Trophoblast cell (in vitro differentiated cells and primary cell): ENCODE measurements at regions not wholly inside any gene's neighbourhood (a gene's known extent, or its start where the extent isn't known, plus 50 kb on each side); places are given as distances from the start of the nearest gene placed in this dataset.

Source experiments
- DNase-seq, 2 donors: peaks; one replicate each; pipeline ENCODE4 v3.0.0-alpha.2; 2016
- H2AFZ ChIP-seq: 2 replicates; pipeline ENCODE4 v1.6.1; 2013; ENCODE audit warnings: low read length, moderate library complexity, mild to moderate bottlenecking; ENCODE audit not compliant: insufficient read depth, poor library complexity
- H2AK5ac ChIP-seq: 2 replicates; pipeline ENCODE4 v1.6.1; 2013; ENCODE audit warnings: mild to moderate bottlenecking, low read length
- H2BK120ac ChIP-seq: 2 replicates; pipeline ENCODE4 v1.6.1; 2013; ENCODE audit warnings: low read length, mild to moderate bottlenecking, moderate library complexity; ENCODE audit not compliant: insufficient read depth, poor library complexity
- H2BK12ac ChIP-seq: 2 replicates; pipeline ENCODE4 v1.6.1; 2013; ENCODE audit warnings: mild to moderate bottlenecking, low read length, moderate library complexity
- H2BK5ac ChIP-seq: 2 replicates; pipeline ENCODE4 v1.6.1; 2013; ENCODE audit warnings: low read length, low read depth, moderate library complexity, mild to moderate bottlenecking; ENCODE audit not compliant: poor library complexity
- H3K14ac ChIP-seq: 2 replicates; pipeline ENCODE4 v1.6.1; 2013; ENCODE audit warnings: mild to moderate bottlenecking, low read length
- H3K18ac ChIP-seq: 2 replicates; pipeline ENCODE4 v1.6.1; 2013; ENCODE audit warnings: mild to moderate bottlenecking, low read length
- H3K23ac ChIP-seq: 2 replicates; pipeline ENCODE4 v1.6.1; 2013; ENCODE audit warnings: low read length
- H3K27ac ChIP-seq: 2 replicates; pipeline ENCODE4 v1.5.1; 2013; ENCODE audit warnings: low read depth, mild to moderate bottlenecking, inconsistent platforms, low read length, moderate library complexity
- H3K27me3 ChIP-seq: 2 replicates; pipeline ENCODE4 v1.6.1; 2013; ENCODE audit warnings: inconsistent platforms, mild to moderate bottlenecking, low read length, moderate library complexity; ENCODE audit not compliant: insufficient read depth
- H3K36me3 ChIP-seq, 2 experiments: 1 replicate in 1 of 2; 2 replicates in 1 of 2; pipeline ENCODE4 v1.6.1; 2013; ENCODE audit warnings: low read length in 2 of 2, mild to moderate bottlenecking in 2 of 2, moderate library complexity in 1 of 2; ENCODE audit not compliant: insufficient read depth in 2 of 2, control insufficient read depth in 1 of 2
- H3K4ac ChIP-seq: 2 replicates; pipeline ENCODE4 v1.6.1; 2013; ENCODE audit warnings: low read depth, mild to moderate bottlenecking, low read length, moderate library complexity
- H3K4me1 ChIP-seq, 2 experiments: 1 replicate in 1 of 2; 2 replicates in 1 of 2; pipeline ENCODE4 v1.6.1; 2013; ENCODE audit warnings: low read length in 2 of 2, mild to moderate bottlenecking in 2 of 2, moderate library complexity in 1 of 2; ENCODE audit not compliant: insufficient read depth in 2 of 2, control insufficient read depth in 1 of 2
- H3K4me2 ChIP-seq: 2 replicates; pipeline ENCODE4 v1.6.1; 2013; ENCODE audit warnings: inconsistent platforms, mild to moderate bottlenecking, low read length, moderate library complexity
- H3K4me3 ChIP-seq: 2 replicates; pipeline ENCODE4 v1.5.1; 2013; ENCODE audit warnings: mild to moderate bottlenecking, low read depth, low read length, inconsistent platforms
- H3K79me1 ChIP-seq: one replicate; pipeline ENCODE4 v1.6.1; 2013; ENCODE audit warnings: low read length
- H3K79me2 ChIP-seq: 2 replicates; pipeline ENCODE4 v1.6.1; 2013; ENCODE audit warnings: low read length, mild to moderate bottlenecking; ENCODE audit not compliant: control insufficient read depth, insufficient read depth, poor library complexity
- H3K9ac ChIP-seq: 2 replicates; pipeline ENCODE4 v1.6.1; 2013; ENCODE audit warnings: mild to moderate bottlenecking, low read length
- H3K9me3 ChIP-seq: 2 replicates; pipeline ENCODE4 v1.6.1; 2013; ENCODE audit warnings: low read depth, mild to moderate bottlenecking, control low read depth, inconsistent platforms, low read length; ENCODE audit not compliant: insufficient read depth
- H4K12ac ChIP-seq: 2 replicates; pipeline ENCODE4 v1.6.1; 2013; ENCODE audit warnings: low read depth, mild to moderate bottlenecking, low read length, moderate library complexity
- H4K8ac ChIP-seq: 2 replicates; pipeline ENCODE4 v1.6.1; 2013; ENCODE audit warnings: low read depth, mild to moderate bottlenecking, low read length, moderate library complexity
- H4K91ac ChIP-seq: one replicate; pipeline ENCODE4 v1.6.1; 2013; ENCODE audit warnings: low read depth, mild to moderate bottlenecking, low read length, moderate library complexity
- WGBS: extraction: QIAGEN DNeasy Blood & Tissue Kit; methylation state at CpG from one replicate; pipeline ENCODE4 v1.1.7; 2013; ENCODE audit warnings: missing lambda C conversion rate; ENCODE audit not compliant: insufficient read length, insufficient coverage; ENCODE audit errors: extremely low coverage; 5-methylcytosine and 5-hydroxymethylcytosine counted together

DNA sequence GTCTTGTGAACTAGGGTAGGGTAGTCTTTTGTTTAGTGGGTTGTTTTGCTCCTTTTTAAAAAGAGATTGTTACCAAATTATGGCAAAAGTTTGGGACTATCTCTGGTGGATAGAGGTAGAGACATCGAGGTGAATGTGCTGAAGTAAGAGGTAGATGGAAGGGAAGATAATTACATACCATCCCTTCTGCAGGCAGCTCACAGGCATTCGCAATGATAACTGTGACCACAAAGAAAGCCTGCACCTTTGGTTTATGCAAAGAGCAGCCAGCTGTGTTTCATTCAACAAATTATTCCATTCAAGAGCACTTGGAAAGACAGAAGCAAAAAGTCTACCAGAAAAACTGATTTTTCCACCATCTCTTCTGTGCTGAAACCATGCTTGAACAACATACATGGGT lies 155.6 kb downstream of the GATB start:
- no CpG with 5 or more reads among the region's 2 CpGs for WGBS
- Histone ChIP-seq H3K9me3 (no peaks in the 10 kb centered on the region), H4K91ac (no peak overlapping the region), H2AFZ (no peak overlapping the region), H3K14ac (no peak overlapping the region), H3K4me1 (peaks cover 10 to 16% of the 10 kb centered on the region in 2 experiments), H4K12ac (no peak overlapping the region), H3K79me1 (peaks cover 5% of the 10 kb centered on the region), H2BK5ac (no peak overlapping the region), H2BK12ac (no peak overlapping the region), H3K79me2 (no peaks in the 10 kb centered on the region), H2BK120ac (no peak overlapping the region), H3K9ac (no peak overlapping the region), H3K4me2 (no peak overlapping the region), H3K18ac (no peak overlapping the region), H4K8ac (no peak overlapping the region), H3K27ac (peak overlapping the region; percentile 60), H2AK5ac (no peak overlapping the region), H3K23ac (no peak overlapping the region), H3K4me3 (no peak overlapping the region), H3K4ac (no peak overlapping the region), H3K27me3 (no peaks in the 10 kb centered on the region), H3K36me3 (no peaks in the 10 kb centered on the region)
- peak in 1 of 2 donors; percentile 58 for DNase-seq

DNA sequence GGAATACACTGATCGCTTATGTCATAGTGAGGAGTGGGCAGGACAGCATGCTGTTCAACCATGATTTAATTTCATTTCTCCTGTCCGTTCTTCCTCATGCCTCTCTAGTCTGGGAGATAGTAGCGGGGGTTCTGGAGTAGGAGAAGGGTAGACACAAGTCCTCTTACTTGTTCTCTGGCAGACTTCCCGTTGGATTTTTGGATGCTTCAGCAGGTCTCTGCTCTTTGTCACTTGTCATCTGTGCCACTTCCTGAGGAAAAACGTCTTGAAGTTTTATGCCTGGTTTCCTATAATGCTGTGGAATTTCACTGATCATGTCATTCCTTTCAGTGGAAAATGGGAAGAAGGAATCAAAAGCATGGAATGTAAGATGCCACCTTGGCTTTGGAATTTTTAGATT lies 154.7 kb downstream of the GATB start:
- no peak overlapping the region for H3K23ac ChIP-seq
- H3K9ac ChIP-seq: no peak overlapping the region
- no peaks in the 10 kb centered on the region for H3K27me3 ChIP-seq
- H3K79me1 ChIP-seq: peaks cover 5% of the 10 kb centered on the region
- H3K27ac ChIP-seq: peak overlapping the region; percentile 60
- H3K79me2 ChIP-seq: no peaks in the 10 kb centered on the region
- no peak overlapping the region for H4K12ac ChIP-seq
- H4K8ac ChIP-seq: no peak overlapping the region
- no peak overlapping the region for H2AFZ ChIP-seq
- no peak overlapping the region for H4K91ac ChIP-seq
- H3K18ac ChIP-seq: no peak overlapping the region
- H3K36me3 ChIP-seq: no peaks in the 10 kb centered on the region
- peaks cover 10 to 14% of the 10 kb centered on the region in 2 experiments for H3K4me1 ChIP-seq
- H3K4me3 ChIP-seq: no peak overlapping the region
- H2BK120ac ChIP-seq: no peak overlapping the region
- no peak overlapping the region for H2BK5ac ChIP-seq
- no peak overlapping the region for H2BK12ac ChIP-seq
- WGBS: no CpG with 5 or more reads among the region's 5 CpGs
- peak overlapping the region; percentile 27 for H3K4me2 ChIP-seq
- DNase-seq: no peak
- no peak overlapping the region for H2AK5ac ChIP-seq
- H3K14ac ChIP-seq: no peak overlapping the region
- no peaks in the 10 kb centered on the region for H3K9me3 ChIP-seq
- H3K4ac ChIP-seq: no peak overlapping the region

DNA sequence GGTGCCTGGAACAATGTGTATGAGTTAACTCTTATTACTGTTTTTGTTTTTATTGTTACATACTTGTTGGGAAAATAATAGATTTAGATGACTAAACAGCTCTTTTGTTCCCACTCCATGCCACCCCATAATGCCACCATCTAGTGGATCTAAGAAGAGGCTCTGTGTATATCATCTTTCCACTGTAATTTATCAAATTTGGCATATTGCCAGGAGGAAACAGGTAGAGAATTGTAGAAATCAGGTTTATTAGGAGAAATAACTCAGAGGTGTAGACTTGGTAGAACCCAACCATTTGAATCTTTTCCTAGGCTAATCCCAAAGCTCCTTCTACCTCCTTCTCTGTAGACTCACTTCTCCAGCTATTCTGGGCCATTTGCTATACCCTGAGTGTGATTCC lies 150.6 kb downstream of the GATB start:
- H2AK5ac ChIP-seq: no peak overlapping the region
- no peak overlapping the region for H4K91ac ChIP-seq
- H3K27me3 ChIP-seq: no peaks in the 10 kb centered on the region
- H3K18ac ChIP-seq: no peak overlapping the region
- no peak overlapping the region for H3K27ac ChIP-seq
- peaks cover 5% of the 10 kb centered on the region for H3K79me1 ChIP-seq
- H3K36me3 ChIP-seq: no peaks in the 10 kb centered on the region
- H2BK12ac ChIP-seq: no peak overlapping the region
- no peak overlapping the region for H2BK120ac ChIP-seq
- H3K14ac ChIP-seq: no peak overlapping the region
- no peak overlapping the region for H4K8ac ChIP-seq
- H3K4me3 ChIP-seq: no peak overlapping the region
- H3K9ac ChIP-seq: no peak overlapping the region
- no peak overlapping the region for H3K4me2 ChIP-seq
- H3K4ac ChIP-seq: no peak overlapping the region
- no peak for DNase-seq
- no peak overlapping the region for H4K12ac ChIP-seq
- no peak overlapping the region for H2AFZ ChIP-seq
- H3K23ac ChIP-seq: no peak overlapping the region
- H2BK5ac ChIP-seq: no peak overlapping the region
- no peaks in the 10 kb centered on the region for H3K9me3 ChIP-seq
- peaks cover 7 to 11% of the 10 kb centered on the region in 2 experiments for H3K4me1 ChIP-seq
- H3K79me2 ChIP-seq: no peaks in the 10 kb centered on the region

DNA sequence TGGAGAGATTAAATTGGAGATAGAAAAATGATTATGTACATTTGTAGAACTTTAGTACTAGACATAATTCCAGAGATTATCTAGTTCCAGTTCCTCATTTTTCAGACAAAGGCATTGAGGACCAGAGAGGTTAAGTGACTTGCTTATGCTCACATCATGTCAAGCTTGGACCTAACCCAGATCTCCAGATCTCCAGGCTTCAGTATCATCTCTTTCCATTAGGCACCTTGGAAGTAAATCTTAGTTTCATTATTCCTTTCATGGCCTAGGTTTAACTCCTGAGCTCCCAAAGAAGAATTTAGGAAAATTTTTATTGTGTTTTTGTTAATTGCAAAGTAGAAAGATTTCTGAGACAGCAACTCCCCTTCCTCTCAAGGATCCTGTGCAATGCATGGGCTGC lies 148.8 kb downstream of the GATB start:
- Histone ChIP-seq H4K91ac (no peak overlapping the region), H2BK120ac (no peak overlapping the region), H3K14ac (no peak overlapping the region), H3K4ac (no peak overlapping the region), H4K12ac (no peak overlapping the region), H3K9me3 (no peaks in the 10 kb centered on the region), H3K4me2 (no peak overlapping the region), H3K79me2 (no peaks in the 10 kb centered on the region), H2AFZ (no peak overlapping the region), H2BK5ac (no peak overlapping the region), H3K27me3 (no peaks in the 10 kb centered on the region), H3K9ac (no peak overlapping the region), H2AK5ac (no peak overlapping the region), H2BK12ac (no peak overlapping the region), H3K36me3 (no peaks in the 10 kb centered on the region), H3K4me1 (no peaks in the 10 kb centered on the region), H3K23ac (no peak overlapping the region), H4K8ac (no peak overlapping the region), H3K18ac (no peak overlapping the region), H3K27ac (no peak overlapping the region), H3K4me3 (no peak overlapping the region), H3K79me1 (no peaks in the 10 kb centered on the region)
- DNase-seq: no peak

DNA sequence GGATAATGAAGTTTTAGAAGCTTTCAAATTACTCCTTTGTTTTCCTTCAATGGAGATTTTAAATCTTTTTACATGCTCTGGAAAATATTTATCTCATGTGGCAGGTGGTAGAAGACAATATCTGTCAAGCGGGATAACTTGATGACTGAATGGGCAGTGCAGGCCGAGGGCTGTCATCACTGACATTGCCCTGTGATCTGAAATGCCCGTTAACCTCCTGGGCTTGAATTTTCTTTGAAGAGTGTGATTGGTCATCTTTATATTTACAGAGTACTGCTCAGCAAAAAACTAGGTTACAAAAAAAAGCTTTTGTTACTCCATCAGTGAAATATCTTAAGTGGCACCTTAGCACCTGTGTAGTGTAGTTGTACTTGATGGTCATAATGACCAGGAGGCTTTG lies 147.5 kb downstream of the GATB start:
- DNase-seq: no peak
- Histone ChIP-seq H3K4ac (no peak overlapping the region), H2BK5ac (no peak overlapping the region), H3K4me1 (no peaks in the 10 kb centered on the region), H3K9me3 (no peaks in the 10 kb centered on the region), H3K27me3 (no peaks in the 10 kb centered on the region), H3K18ac (no peak overlapping the region), H3K36me3 (no peaks in the 10 kb centered on the region), H4K8ac (no peak overlapping the region), H3K9ac (no peak overlapping the region), H4K12ac (no peak overlapping the region), H2AK5ac (no peak overlapping the region), H3K23ac (no peak overlapping the region), H3K27ac (no peak overlapping the region), H2AFZ (no peak overlapping the region), H2BK120ac (no peak overlapping the region), H3K14ac (no peak overlapping the region), H2BK12ac (no peak overlapping the region), H3K4me2 (no peak overlapping the region), H3K79me1 (no peaks in the 10 kb centered on the region), H4K91ac (no peak overlapping the region), H3K4me3 (no peak overlapping the region), H3K79me2 (no peaks in the 10 kb centered on the region)
- no CpG with 5 or more reads among the region's 3 CpGs for WGBS
